GM12878 (cell line): ENCODE measurements at regions not wholly inside any gene's neighbourhood (a gene's known extent, or its start where the extent isn't known, plus 50 kb on each side); places are given as distances from the start of the nearest gene placed in this dataset.

Source experiments
- ATAC-seq: fragments of 200-7000 bp; cut with Tn5 transposase; 3 replicates; pipeline ENCODE4 v1.9.1; 2020; ENCODE audit warnings: mild to moderate bottlenecking, moderate library complexity
- BruUV-seq: library from RNA; stranded (reverse); fragments of 400-500 nt; replicated peaks from 2 replicates; lab custom pipeline; 2021; lab: Mats Ljungman, UMichigan
- CTCF ChIA-PET: fragments of 300-600 bp; sonication (Branson Sonifier 250); formaldehyde crosslinking; extraction: SDS; loops from one replicate; lab custom pipeline; 2021; ENCODE audit warnings: inconsistent platforms; lab: Yijun Ruan, JAX
- POLR2A ChIA-PET: fragments of 350-600 bp; formaldehyde crosslinking; extraction: SDS; loops from one replicate; lab custom pipeline; 2021; ENCODE audit warnings: inconsistent platforms; lab: Charles Lee
- RAD21 ChIA-PET: fragments of 300-600 bp; sonication (Branson Sonifier 250); formaldehyde crosslinking; loops from one replicate; lab custom pipeline; 2023; ENCODE audit warnings: antibody characterized with exemption; ENCODE audit not compliant: unreplicated experiment; lab: Charles Lee
- SMC1A ChIA-PET: fragments of 300-600 bp; sonication (Branson Sonifier 250); formaldehyde crosslinking; loops from one replicate; lab custom pipeline; 2023; ENCODE audit not compliant: unreplicated experiment, uncharacterized antibody; lab: Charles Lee
- DNase-seq: peaks from one replicate; pipeline ENCODE4 v3.0.0-alpha.2; 2011; ENCODE audit warnings: low read depth, low spot score
- FAIRE-seq: peaks from 3 replicates; lab custom pipeline; 2011; peaks lifted over from hg19 to GRCh38; lab: Jason Lieb, UNC
- H2AFZ ChIP-seq: 2 replicates; pipeline ENCODE4 v1.6.0; 2011; ENCODE audit warnings: low read depth, low read length, control low read depth; ENCODE audit not compliant: control insufficient read depth
- H3K27ac ChIP-seq: 2 replicates; pipeline ENCODE4 v1.5.1; 2011; ENCODE audit warnings: control low read depth; ENCODE audit not compliant: control insufficient read depth, insufficient read depth
- H3K27me3 ChIP-seq, 2 experiments: replicated peaks in 1 of 2; 2 replicates each; pipeline versions ENCODE4 v1.6.0 to v1.6.1; 2011; ENCODE audit warnings: low read length in 1 of 2; ENCODE audit not compliant: control insufficient read depth in 2 of 2, insufficient read depth in 2 of 2
- H3K36me3 ChIP-seq, 2 experiments: 2 replicates each; pipeline ENCODE4 v1.5.1; 2011; ENCODE audit warnings: low read length in 1 of 2; ENCODE audit not compliant: control insufficient read depth in 2 of 2, insufficient read depth in 2 of 2
- H3K4me1 ChIP-seq: 2 replicates; pipeline ENCODE4 v1.6.1; 2011; ENCODE audit warnings: mild to moderate bottlenecking, low read length, moderate library complexity, mixed read lengths; ENCODE audit not compliant: control insufficient read depth, insufficient read depth
- H3K4me2 ChIP-seq: 2 replicates; pipeline ENCODE4 v1.6.0; 2011; ENCODE audit warnings: control low read depth; ENCODE audit not compliant: control insufficient read depth, insufficient read depth
- H3K4me3 ChIP-seq: fragments of 200-600 bp; sonication (generic); 2 replicates; pipeline ENCODE4 v1.5.1; 2016
- H3K79me2 ChIP-seq: 2 replicates; pipeline ENCODE4 v1.6.0; 2011; ENCODE audit warnings: low read length; ENCODE audit not compliant: control insufficient read depth, insufficient read depth
- H3K9ac ChIP-seq: 2 replicates; pipeline ENCODE4 v1.8.0; 2011; ENCODE audit warnings: low read length, control low read depth, mixed read lengths; ENCODE audit not compliant: control insufficient read depth, insufficient read depth
- H3K9me3 ChIP-seq: replicated peaks from 3 replicates; pipeline ENCODE4 v1.5.1; 2011; ENCODE audit warnings: mild to moderate bottlenecking, low read length; ENCODE audit not compliant: control insufficient read depth, insufficient read depth
- H4K20me1 ChIP-seq: 2 replicates; pipeline ENCODE4 v1.6.0; 2011; ENCODE audit not compliant: control insufficient read depth, insufficient read depth
- ATF7 ChIP-seq: fragments of 450-650 bp; IDR thresholded peaks from 2 replicates; pipeline ENCODE4 v1.6.1; 2016; ENCODE audit warnings: low read depth, mild to moderate bottlenecking
- BCL3 ChIP-seq: IDR thresholded peaks from 2 replicates; pipeline ENCODE4 v1.6.1; 2011; ENCODE audit warnings: borderline replicate concordance, low read depth, mild to moderate bottlenecking, moderate library complexity, low read length; ENCODE audit not compliant: insufficient read depth, poor library complexity, severe bottlenecking
- BHLHE40 ChIP-seq, 2 experiments: fragments of 450-650 bp in 1 of 2; IDR thresholded peaks; 2 replicates each; pipeline ENCODE4 v1.6.1; 2011 to 2017; ENCODE audit warnings: low read depth in 2 of 2, borderline replicate concordance in 1 of 2, improper control_type of control experiment in 1 of 2, low read length in 1 of 2, mild to moderate bottlenecking in 1 of 2
- E2F8 ChIP-seq: fragments of 450-650 bp; IDR thresholded peaks from 2 replicates; pipeline ENCODE4 v1.6.1; 2018; ENCODE audit warnings: mild to moderate bottlenecking, low read depth, moderate library complexity; ENCODE audit not compliant: partially characterized antibody
- HDAC2 ChIP-seq: fragments of 200-600 bp; sonication (generic); IDR thresholded peaks from 2 replicates; pipeline ENCODE4 v1.6.1; 2017
- MTA3 ChIP-seq: IDR thresholded peaks from 2 replicates; pipeline ENCODE4 v1.6.1; 2012; ENCODE audit warnings: low read length, inconsistent platforms, borderline replicate concordance
- NR2C1 ChIP-seq: fragments of 450-650 bp; IDR thresholded peaks from 2 replicates; pipeline ENCODE4 v1.6.1; 2017; ENCODE audit warnings: antibody characterized with exemption, mild to moderate bottlenecking, moderate library complexity
- POLR2AphosphoS5 ChIP-seq: IDR thresholded peaks from 2 replicates; pipeline ENCODE4 v1.6.1; 2011; ENCODE audit warnings: mild to moderate bottlenecking, low read length, inconsistent platforms
- RBBP5 ChIP-seq: fragments of 200-600 bp; sonication (generic); conservative IDR thresholded peaks from 2 replicates; pipeline ENCODE4 v1.6.1; 2016
- RFX5 ChIP-seq: IDR thresholded peaks from 2 replicates; pipeline ENCODE4 v1.6.1; 2011; ENCODE audit warnings: low read depth, low read length, improper control_type of control experiment
- SMC3 ChIP-seq: IDR thresholded peaks from 2 replicates; pipeline ENCODE4 v1.6.1; 2011; ENCODE audit warnings: low read length, improper control_type of control experiment, borderline replicate concordance
- SP1 ChIP-seq: IDR thresholded peaks from one replicate; pipeline ENCODE4 v1.6.1; 2011; ENCODE audit warnings: low read depth, low read length
- TAF1 ChIP-seq: IDR thresholded peaks from 2 replicates; pipeline ENCODE4 v1.6.1; 2011; ENCODE audit warnings: mild to moderate bottlenecking, low read depth, low read length, borderline replicate concordance
- ZNF217 ChIP-seq: fragments of 450-650 bp; IDR thresholded peaks from 2 replicates; pipeline ENCODE4 v1.6.1; 2017; ENCODE audit warnings: antibody characterized with exemption, mild to moderate bottlenecking
- WGBS: methylation state at CpG from one replicate; pipeline ENCODE4 v1.1.6; 2016; ENCODE audit warnings: low lambda C conversion rate; ENCODE audit not compliant: insufficient replicate concordance, insufficient coverage; ENCODE audit errors: missing lambda C conversion rate; 5-methylcytosine and 5-hydroxymethylcytosine counted together
- in situ Hi-C: fragments of 300-500 bp; cut with MboI; formaldehyde crosslinking; loops from 9 replicates; pipeline ENCODE4 v1.14.3; 2018; ENCODE audit warnings: mixed read lengths
- intact Hi-C: fragments of 100-400 bp; cut with micrococcal nuclease; formaldehyde crosslinking; loops from one replicate; pipeline ENCODE4 v1.14.2; 2022; ENCODE audit not compliant: unreplicated experiment
- TF ChIP-seq, protein P1 (sequence below): fragments of 450-650 bp; IDR thresholded peaks from 2 replicates; pipeline ENCODE4 v1.6.1; 2017; ENCODE audit warnings: mild to moderate bottlenecking, moderate library complexity
- TF ChIP-seq, protein P2 (sequence below): fragments of 450-650 bp; IDR thresholded peaks from 2 replicates; pipeline ENCODE4 v1.6.1; 2016; ENCODE audit warnings: mild to moderate bottlenecking

- Histone ChIP-seq H3K4me1 (no peaks in the 10 kb centered on the region), H3K36me3 (no peaks in the 10 kb centered on the region), H2AFZ (no peak overlapping the region), H3K9me3 (no peaks in the 10 kb centered on the region), H3K4me3 (no peak overlapping the region)
- CTCF ChIA-PET: no interaction called here
- in situ Hi-C loops: no loop called here
- no peak for FAIRE-seq
- TF ChIP-seq, protein P1, sequence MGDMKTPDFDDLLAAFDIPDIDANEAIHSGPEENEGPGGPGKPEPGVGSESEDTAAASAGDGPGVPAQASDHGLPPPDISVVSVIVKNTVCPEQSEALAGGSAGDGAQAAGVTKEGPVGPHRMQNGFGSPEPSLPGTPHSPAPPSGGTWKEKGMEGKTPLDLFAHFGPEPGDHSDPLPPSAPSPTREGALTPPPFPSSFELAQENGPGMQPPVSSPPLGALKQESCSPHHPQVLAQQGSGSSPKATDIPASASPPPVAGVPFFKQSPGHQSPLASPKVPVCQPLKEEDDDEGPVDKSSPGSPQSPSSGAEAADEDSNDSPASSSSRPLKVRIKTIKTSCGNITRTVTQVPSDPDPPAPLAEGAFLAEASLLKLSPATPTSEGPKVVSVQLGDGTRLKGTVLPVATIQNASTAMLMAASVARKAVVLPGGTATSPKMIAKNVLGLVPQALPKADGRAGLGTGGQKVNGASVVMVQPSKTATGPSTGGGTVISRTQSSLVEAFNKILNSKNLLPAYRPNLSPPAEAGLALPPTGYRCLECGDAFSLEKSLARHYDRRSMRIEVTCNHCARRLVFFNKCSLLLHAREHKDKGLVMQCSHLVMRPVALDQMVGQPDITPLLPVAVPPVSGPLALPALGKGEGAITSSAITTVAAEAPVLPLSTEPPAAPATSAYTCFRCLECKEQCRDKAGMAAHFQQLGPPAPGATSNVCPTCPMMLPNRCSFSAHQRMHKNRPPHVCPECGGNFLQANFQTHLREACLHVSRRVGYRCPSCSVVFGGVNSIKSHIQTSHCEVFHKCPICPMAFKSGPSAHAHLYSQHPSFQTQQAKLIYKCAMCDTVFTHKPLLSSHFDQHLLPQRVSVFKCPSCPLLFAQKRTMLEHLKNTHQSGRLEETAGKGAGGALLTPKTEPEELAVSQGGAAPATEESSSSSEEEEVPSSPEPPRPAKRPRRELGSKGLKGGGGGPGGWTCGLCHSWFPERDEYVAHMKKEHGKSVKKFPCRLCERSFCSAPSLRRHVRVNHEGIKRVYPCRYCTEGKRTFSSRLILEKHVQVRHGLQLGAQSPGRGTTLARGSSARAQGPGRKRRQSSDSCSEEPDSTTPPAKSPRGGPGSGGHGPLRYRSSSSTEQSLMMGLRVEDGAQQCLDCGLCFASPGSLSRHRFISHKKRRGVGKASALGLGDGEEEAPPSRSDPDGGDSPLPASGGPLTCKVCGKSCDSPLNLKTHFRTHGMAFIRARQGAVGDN: no peak
- TF ChIP-seq SP1 (no peak), HDAC2 (no peak), ATF7 (no peak), TAF1 (no peak), E2F8 (no peak), POLR2AphosphoS5 (no peak), SMC3 (no peak), RBBP5 (no peak), BHLHE40 (IDR thresholded peaks at IDR 0.05; ENCODE audit: borderline replicate concordance in 1 of 2, low read depth in 2 of 2, low read length in 1 of 2) (no peak), ZNF217 (no peak), BCL3 (no peak), MTA3 (no peak), RFX5 (no peak), NR2C1 (no peak)
- TF ChIP-seq, protein P2, sequence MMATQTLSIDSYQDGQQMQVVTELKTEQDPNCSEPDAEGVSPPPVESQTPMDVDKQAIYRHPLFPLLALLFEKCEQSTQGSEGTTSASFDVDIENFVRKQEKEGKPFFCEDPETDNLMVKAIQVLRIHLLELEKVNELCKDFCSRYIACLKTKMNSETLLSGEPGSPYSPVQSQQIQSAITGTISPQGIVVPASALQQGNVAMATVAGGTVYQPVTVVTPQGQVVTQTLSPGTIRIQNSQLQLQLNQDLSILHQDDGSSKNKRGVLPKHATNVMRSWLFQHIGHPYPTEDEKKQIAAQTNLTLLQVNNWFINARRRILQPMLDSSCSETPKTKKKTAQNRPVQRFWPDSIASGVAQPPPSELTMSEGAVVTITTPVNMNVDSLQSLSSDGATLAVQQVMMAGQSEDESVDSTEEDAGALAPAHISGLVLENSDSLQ: no peak
- TF ChIP-seq, all 136 proteins: peak for 0
- no peak overlapping the region for H3K27ac ChIP-seq
- H4K20me1 ChIP-seq: no peaks in the 10 kb centered on the region
- H3K27me3 ChIP-seq: no peaks in the 10 kb centered on the region
- RAD21 ChIA-PET: no interaction called here
- DNase-seq (no peak), ATAC-seq (no peak)
- no peak overlapping the region for H3K4me2 ChIP-seq
- intact Hi-C loops: no loop called here
- POLR2A ChIA-PET: no interaction called here
- SMC1A ChIA-PET: no interaction called here
- no peak overlapping the region for H3K9ac ChIP-seq
- WGBS: 3% methylated on average over 2 of the region's 2 CpGs
- no peaks in the 10 kb centered on the region for H3K79me2 ChIP-seq
- BruUV-seq: no TSS peak
These were observed 544.3 kb upstream of the LRRC4C start for GRCh38 chr11:42003801-42004200.
